GM12892 (cell line): ENCODE measurements at regions not wholly inside any gene's neighbourhood (a gene's known extent, or its start where the extent isn't known, plus 50 kb on each side); places are given as distances from the start of the nearest gene placed in this dataset.
"Not testable (repeated sequence)": the region's sequence is repeated elsewhere in the genome, so short reads cannot be mapped to it uniquely, and the experiment has no call there.

Source experiments
- DNase-seq: peaks from one replicate; pipeline ENCODE4 v3.0.0; 2011; ENCODE audit not compliant: insufficient read length
- FAIRE-seq: peaks from 2 replicates; lab custom pipeline; 2011; peaks lifted over from hg19 to GRCh38; lab: Jason Lieb, UNC
- POLR2A ChIP-seq: IDR thresholded peaks from 2 replicates; pipeline ENCODE4 v1.6.1; 2011; ENCODE audit warnings: low read depth, low read length, control low read depth
- POLR2AphosphoS5 ChIP-seq: IDR thresholded peaks from 2 replicates; pipeline ENCODE4 v1.6.1; 2011; ENCODE audit warnings: low read depth, low read length, control low read depth
- TAF1 ChIP-seq: IDR thresholded peaks from 2 replicates; pipeline ENCODE4 v1.6.1; 2011; ENCODE audit warnings: low read depth, mild to moderate bottlenecking, control low read depth, low read length, borderline replicate concordance

DNA sequence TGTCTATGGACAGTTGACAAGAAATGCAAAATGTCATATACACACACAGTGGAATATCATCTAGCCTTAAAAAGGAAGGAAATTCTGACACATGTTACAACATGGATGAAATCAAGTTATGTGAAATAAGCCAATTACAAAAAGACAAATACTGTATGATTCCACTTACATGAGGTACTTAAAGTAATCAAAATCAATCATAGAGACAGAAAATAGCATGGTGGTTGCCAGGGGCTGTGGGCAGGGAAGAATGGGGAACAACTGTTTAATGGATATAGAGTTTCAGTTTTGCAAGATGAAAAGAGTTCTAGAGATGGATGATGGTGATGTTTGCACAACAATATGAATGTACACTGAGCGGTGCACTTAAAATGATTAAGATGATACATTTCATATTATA is 613.8 kb upstream of the ZNF385D start:
- FAIRE-seq (no peak), DNase-seq (no peak)
- no peak for TF ChIP-seq POLR2A
- TF ChIP-seq POLR2AphosphoS5 = no peak
- no peak for TF ChIP-seq TAF1

DNA sequence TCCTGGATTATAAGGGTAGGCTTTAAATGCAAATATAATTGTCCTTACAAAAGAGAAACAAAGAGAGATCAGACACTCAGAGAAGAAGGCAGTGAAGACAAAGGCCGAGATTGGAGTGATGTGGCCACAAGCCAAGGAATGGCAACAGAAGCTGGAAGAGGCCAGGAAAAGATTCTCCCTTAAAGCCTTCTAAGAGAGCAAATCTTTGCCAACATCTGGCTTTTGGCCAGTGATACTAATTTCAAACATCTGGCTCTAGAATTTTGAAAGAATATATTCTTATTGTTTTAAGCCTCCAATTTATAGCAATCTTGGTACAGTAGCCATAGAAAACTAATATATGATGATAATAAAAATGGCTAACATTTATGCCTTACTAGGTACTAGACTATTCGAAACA is 615.8 kb upstream of the ZNF385D start:
- no peak for TF ChIP-seq POLR2A
- no peak for TF ChIP-seq POLR2AphosphoS5
- TF ChIP-seq TAF1 = no peak
- DNase-seq = no peak
- FAIRE-seq = no peak

DNA sequence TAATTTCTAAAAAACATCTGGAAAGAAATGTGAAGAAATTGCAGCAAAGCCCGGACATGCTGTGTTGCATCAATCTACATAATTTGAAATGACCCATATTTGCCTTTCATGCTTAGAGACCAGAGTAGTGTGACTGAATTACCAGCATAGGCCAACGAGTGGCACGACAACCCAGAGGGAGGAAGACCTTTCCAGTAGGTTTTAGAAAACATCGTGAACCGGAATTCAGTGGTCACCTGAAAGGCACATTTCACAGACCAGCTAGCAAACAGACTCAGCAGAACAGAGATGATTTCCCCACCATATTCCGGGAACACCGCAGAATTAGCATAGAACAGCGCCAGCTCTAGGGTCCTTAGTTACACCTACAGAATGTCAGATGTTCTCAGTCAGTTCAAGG is 620.0 kb upstream of the ZNF385D start:
- TF ChIP-seq POLR2AphosphoS5 = no peak
- no peak for TF ChIP-seq POLR2A
- TF ChIP-seq TAF1 = no peak
- DNase-seq (no peak), FAIRE-seq (no peak)

DNA sequence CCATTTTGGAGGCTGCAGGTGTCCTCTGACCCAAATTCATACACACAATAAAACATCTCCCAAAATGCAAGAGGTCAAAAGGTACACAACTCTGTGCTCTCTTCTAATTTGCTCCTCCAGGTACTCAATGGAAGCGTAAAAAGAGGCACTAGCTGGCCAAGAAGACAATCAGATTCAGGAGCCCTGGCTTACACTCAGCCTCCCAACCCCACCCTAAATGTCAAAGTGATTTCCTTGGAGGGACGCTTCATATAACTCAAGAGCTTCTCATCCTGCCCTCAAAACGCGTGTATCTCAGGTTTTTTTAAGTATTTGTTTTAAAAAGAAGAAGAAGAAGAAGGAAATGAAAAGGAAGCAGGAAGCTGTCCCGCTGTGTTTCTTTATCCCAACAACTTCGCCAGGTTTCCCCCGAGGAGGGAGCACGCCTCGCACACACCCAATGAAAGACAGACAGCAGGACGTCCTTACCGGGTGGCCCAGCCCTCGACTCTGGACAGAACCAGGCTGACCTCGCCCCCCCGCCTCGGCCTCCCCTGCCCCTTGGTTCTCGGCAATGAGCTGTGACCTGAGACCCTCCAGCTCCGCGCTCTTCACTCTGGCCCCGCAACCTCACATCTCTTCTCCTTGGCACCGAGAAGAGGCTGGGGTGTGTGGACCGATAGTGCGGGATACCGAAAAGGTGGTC is 620.7 kb upstream of the ZNF385D start:
- DNase-seq (no peak), FAIRE-seq (no peak)
- TF ChIP-seq POLR2A (no peak), POLR2AphosphoS5 (no peak), TAF1 (no peak)

GRCh38 chr3:22372292-22373062 is 621.5 kb upstream of the ZNF385D start:
- FAIRE-seq (no peak), DNase-seq (no peak)
- TF ChIP-seq POLR2A (no peak), POLR2AphosphoS5 (no peak), TAF1 (no peak)

DNA sequence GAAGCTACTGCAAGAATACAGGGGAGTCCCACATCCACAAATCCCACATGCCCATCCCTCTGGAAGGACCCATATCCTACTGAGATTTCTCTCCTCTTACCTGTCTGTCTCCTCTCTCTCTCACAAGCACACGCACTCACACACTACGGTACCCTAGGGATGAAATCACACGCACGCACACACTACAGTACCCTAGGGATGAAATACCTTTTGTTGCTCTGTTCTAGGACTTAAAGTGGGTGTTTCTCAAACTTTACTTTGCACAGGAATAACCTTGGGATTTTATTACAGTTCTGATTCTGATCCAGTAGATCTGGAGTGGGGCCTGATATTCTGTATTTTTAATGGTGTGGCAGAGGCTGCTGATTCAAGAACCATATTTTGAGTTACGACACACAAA is 622.2 kb upstream of the ZNF385D start:
- no peak for FAIRE-seq
- no peak for DNase-seq
- TF ChIP-seq POLR2AphosphoS5 (no peak), TAF1 (no peak), POLR2A (no peak)

- DNase-seq (no peak), FAIRE-seq (no peak)
- TF ChIP-seq TAF1 (no peak), POLR2AphosphoS5 (no peak), POLR2A (no peak)
These were observed 622.8 kb upstream of the ZNF385D start for GRCh38 chr3:22373827-22374226.

DNA sequence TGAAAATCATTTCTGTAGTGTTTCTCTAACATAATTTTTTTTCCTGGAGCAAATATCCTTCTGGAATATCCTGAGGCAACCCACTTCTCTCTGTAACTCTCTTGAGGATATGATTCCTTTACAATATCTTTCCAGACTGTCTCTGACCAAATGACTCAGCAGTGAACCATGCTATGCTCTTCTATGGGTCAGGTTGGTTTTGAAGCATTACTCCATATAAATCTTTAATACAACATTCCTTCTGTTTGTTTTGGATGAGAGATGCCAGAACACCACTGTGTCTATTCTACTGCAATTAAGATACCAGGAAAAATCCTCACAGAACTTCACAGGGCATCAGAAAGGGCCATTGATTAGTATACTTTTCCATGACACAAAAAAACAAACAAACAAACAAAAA is 626.4 kb upstream of the ZNF385D start:
- no peak for TF ChIP-seq POLR2A
- no peak for TF ChIP-seq POLR2AphosphoS5
- no peak for TF ChIP-seq TAF1
- FAIRE-seq = no peak
- DNase-seq = no peak

- DNase-seq (no peak), FAIRE-seq (no peak)
- TF ChIP-seq POLR2AphosphoS5 (no peak), POLR2A (no peak), TAF1 (no peak)
These were observed 627.9 kb upstream of the ZNF385D start for GRCh38 chr3:22378869-22379268.

GRCh38 chr3:22380253-22380652 is 629.2 kb upstream of the ZNF385D start:
- no peak for DNase-seq
- FAIRE-seq = no peak

DNA sequence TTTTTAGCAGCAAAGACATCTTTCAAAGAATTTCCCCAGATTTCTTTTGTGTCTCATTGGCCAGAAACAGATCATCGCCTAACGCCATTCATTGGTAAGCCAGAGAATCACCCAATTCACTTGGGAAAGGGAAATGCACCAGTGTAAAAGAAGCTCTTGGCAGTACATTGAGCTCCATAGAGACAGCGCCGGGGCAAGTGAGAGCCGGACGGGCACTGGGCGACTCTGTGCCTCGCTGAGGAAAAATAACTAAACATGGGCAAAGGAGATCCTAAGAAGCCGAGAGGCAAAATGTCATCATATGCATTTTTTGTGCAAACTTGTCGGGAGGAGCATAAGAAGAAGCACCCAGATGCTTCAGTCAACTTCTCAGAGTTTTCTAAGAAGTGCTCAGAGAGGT is 630.6 kb upstream of the ZNF385D start:
- DNase-seq, FAIRE-seq: not testable (repeated sequence)

More at GRCh38 chr3:22380253-22380652, 629.2 kb upstream of the ZNF385D start:
- TF ChIP-seq TAF1 (no peak), POLR2AphosphoS5 (no peak), POLR2A (no peak)

DNA sequence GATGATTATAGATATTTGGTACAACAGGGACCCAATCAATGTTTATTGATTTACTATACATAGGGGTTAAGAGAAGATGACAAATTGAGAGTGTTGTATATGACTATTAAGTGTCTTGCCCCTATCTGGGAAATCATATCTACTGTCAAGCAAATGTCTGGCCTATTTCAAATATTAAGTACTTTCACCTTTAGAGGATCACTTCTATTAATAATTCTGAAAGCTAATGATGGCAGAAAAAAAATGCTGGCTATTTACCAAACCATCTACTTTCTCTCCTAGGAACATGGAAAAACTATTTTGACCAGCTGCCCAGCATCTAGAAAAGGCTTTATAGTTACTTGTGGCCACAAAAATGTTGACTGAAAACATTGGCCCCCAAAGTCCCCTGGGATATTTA is 632.3 kb upstream of the ZNF385D start:
- FAIRE-seq (no peak), DNase-seq (no peak)
- TF ChIP-seq POLR2AphosphoS5 (no peak), TAF1 (no peak), POLR2A (no peak)
